HCEC 1CT (cell line): ENCODE measurements at regions not wholly inside any gene's neighbourhood (a gene's known extent, or its start where the extent isn't known, plus 50 kb on each side); places are given as distances from the start of the nearest gene placed in this dataset.

Experiments used
- DNase-seq: peaks from one replicate; pipeline ENCODE4 v3.0.0-alpha.2; 2017

DNA sequence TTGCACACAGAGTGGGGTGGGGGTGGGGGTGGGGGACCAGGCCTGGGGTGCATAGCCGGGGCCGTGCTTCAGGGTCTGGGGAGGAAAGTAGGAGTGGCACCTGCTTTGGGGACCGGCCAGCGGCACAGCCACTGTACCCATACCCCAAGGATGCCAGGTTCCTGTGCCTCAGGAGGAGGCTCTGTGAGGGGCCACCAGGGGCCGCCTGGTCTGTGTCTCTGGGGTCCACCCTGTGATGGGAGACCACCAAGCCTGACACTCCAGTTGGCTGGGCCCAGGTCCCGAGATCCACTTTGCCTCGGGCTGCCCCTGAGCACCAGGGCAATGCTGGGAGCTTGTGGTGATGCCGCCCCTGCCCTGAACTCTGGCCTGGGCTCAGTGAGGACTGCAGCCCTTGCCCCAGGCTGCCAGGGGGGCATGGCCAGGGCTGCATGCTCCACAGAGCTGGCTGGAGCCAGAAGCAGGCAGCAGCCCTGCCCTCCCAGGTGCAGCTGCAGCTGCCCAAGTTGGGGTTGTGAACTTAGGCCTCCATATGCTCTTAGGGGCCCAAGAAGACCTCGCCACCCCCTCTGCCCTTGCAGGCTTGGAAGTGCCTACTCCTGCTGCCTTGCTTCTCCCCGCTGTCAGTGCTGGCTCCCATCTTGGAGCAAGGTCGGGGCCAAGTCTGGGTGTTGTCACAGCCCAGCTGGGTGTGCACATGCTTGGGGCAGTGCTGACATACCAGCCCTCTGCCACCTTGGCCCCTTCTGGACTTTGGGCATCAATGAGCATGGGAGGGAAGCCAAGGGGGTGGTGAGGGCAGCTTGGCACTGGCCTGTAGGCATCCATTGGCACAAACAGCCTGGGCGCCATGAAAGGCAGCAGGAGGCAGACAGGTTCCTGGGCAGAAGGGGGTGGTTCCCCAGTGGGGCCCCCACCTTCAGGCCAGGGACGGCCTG lies 123.3 kb upstream of the THY1 start:
- no peak for DNase-seq

DNA sequence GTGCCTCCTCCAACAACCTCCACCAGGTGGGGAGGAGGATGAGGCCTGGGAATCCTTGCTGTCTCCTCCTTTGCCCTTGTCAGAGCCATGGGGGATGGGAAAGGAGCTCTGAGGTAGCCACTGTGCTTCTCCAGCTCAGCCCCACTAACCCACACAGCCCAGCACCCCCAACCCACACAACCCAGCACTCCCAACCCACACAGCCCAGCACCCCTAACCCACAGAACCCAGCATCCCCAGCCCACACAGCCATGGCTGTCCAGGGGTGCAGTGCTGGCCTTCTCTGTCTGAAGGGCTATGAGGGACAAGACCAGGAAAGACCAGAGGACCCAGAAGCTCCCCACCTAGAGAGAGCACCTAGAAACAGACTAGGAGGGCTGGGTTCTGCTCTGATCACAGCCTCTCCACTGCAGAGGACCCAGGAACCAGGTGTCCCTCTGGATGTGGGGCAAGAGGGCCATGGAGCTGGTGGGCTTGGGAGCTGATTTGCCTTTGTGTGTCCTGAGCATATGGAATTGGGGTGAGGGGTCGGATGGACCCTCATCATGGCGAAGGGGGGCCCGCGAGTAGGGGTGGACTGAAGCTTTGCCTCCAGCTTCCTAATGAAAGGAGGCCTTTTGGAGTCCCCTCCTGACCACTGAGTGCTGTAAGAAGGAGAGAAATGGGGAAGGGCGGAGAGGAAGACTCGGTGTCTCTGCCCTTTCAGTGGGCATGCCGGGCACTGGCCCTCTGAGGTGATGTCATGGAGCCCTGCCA lies 117.6 kb upstream of the THY1 start:
- no peak for DNase-seq

DNA sequence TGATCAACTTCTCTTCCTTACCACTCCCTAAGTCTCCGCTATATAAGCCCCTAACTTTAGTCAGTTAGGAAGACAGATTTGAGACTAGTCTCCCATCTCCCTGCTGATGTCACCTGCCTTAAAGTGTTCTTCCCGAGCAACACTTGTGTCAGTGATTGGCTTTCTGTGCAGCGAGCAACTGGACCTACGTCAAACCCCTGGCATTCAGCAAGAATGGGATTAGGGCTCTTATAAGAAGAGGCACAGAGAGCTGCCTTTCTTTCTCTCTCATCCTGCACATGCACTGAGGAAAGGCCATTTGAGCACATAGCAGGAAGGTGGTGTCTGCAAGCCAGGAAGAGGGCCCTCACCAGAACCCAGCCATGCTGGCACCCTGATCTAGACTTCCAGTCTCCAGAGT lies 116.6 kb upstream of the THY1 start:
- DNase-seq, result no peak

DNA sequence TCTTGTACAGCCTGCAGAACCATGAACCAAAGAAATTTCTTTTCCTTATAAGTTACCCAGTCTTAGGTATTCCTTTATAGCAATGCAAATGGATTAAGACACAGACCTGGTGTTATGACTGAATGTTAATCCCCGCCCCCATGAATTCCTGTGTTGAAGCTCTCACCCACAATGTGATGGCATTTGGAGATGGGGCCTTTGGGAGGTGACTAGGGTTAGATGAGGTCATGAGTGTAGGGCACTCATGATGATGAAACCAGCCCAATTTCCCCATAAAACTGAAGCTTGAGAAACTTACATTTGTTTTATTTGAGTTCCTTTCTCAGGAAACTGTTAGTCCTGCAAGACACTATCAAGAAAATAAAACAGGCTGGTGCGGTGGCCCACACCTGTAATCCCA lies 115.8 kb upstream of the THY1 start:
- DNase-seq, result no peak

DNA sequence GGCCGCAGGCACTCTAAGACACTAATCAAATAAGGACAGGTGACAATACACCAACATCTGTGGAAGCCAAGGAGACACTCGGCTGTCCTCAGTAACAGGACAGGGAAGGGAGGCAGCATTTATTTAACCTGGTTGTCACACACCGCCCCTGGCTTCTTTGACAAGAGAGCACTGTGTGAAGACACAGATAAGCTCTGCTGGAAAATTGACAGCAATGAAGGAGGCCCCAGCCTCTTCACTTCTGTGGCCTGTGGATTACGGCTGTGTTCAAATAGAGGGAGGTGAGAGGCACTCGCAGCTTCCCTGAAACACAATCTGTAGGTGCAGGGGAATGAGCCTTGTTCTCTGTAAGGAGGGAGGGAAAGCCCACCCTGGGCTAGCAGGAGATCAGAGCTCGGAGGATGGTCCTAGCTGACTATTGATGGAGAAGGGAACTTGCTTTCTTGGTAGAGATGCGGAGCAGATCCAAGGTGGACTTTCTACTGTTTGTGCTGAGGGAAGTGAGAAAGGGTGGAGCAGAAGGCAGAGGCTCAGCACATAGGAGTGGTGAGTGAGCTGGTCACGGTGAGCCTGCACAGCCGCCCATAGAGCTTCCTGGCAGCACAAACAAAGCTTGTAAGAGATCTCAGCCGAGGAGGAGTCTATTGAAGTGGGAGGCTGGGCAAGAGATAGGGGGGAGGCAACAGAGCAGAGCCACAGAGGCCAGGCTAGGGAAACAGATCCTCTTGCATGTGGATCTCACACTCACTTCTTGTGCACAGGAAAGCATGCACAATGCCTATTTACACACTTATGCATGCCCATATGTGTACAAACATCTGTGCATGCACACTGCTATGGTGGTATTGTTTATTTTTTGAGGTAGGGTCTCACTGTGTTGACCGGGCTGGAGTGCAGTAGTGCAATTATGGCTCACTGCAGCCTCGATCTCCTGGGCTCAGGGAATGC lies 114.6 kb upstream of the THY1 start:
- DNase-seq, result no peak

DNA sequence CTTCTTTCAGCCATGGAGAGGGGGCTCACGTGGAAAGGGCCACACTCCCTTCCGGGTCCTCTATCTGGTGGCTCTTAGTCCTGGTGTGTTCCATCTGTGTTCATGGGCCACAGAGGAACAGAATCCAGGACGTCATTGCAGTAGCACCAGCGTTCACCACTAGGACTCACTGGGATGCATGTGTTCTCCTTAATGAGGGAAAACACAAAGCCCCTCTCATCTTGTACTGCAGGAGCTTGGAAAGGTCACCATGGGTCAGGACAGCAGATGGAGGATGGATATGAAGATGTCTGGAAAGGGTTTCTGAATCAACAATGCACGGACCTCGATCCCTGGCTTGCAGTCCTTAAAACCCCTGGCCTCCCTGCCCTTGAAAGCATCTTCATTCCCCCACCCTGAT lies 113.8 kb upstream of the THY1 start:
- no peak for DNase-seq

DNA sequence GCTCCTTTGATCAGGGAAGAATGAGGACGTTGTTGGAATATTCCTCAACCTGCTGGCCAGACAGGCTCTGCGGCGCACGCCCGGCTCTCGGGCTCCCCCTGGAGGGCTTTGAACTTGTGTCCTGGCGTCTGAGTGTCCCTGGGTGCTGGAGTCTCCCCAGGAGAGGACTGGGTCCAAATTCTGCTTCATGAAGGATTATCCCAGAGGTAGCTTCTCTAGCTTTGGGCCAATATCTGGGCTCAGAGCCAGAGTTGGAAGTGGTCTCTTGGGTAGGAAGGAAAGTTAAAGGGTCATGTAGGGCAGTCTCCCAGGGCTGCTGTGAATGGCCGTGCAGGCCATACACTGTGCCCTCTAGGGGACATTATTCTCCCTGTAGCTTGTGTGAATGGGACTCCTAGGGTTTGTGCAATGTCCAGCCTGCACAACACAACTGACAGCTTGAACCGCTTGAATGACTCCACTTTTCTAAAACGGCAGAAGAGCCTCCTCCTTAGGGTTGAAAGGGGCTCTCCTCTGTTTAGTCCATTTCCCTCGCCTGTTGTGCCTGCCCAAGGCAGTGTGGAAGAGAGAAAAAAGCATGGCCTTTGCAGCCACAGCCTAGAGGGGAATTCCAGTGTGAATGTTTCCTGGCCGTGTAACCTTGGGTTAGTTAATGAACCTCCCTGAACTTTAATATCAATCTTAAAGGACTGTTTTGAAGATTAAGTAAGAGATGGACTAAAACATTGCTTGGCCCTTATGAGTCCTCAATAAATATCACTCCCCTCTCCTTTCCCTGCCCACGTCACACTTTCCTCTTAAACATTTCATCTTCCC lies 111.2 kb upstream of the THY1 start:
- peak; percentile 63 for DNase-seq

DNA sequence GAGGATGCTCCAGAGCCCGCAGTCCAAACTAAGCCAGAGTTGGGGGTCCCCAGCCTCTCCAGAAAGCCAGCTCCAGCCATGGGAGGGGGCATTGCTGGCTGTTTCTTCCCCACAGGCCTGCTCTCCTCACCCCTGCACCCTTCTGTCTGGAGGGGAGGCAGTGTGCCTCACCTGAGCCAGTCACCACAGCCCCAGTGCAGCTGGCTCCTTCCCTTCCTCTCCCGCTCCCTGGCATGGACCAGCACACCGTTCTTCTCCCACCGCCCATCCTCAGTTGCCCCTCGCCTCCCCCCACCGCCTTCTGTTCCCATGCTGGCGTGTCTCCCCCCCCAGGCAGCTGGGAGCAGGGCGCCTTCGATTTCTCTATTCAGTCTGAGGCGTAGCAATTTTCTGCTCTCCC lies 110.5 kb upstream of the THY1 start:
- no peak for DNase-seq

DNA sequence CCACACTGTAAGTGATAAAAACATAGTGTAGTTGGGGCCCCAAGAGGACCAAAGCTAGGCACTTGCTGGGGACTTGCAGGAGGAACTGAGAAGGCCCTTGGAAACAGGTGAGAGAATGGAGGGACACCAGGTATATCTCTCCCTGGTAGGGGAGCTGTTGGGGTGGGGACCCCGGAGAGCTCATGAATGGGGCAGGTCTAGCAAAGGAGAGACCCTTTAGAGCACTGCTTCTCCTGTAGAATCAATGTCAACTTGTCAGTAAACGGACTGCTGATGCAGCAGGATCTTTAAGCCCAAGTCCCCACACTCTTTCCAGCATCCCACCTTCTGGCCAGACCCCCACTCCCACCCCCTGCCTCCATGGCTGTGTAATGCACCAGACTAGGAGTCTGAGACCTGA lies 109.6 kb upstream of the THY1 start:
- DNase-seq, result no peak

DNA sequence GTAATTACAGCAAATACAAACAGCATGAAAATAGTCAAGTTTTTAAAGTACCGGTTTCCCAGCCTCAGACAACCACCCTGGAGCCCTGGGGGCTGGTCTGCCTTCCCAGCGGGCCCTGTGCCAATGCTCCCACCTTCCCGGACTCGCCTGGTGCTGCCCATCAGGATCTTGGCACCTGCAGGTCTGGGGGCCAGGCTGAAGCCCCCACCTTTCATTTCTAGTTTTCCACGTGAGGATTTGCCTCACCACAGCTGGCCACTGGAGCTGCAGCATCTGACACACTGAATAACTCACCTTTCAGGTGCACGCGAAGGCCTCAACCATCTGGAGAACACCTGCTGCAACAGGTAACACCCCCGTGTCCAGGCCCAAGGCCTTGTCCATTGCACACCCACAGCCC lies 108.7 kb upstream of the THY1 start:
- DNase-seq, result no peak

DNA sequence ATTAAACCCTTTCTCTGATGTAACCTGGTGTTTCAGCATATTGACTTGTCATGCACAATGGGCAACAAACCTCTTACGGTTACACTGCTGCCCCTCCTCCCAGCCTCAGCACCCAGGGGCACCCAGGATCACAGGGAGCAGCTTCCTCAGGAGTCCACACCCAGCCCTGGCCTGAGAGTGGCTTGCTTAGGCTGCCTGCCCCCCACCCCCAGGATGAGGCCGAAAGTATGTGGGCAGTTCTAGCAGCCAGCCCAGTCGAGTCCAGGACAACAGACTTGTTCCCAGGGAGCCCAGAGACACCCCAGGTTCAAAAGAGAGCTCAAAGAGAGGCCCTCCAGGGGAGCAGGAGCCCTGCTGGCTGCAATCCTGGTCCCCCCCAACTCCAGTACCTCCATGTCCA lies 108.1 kb upstream of the THY1 start:
- DNase-seq, result no peak

DNA sequence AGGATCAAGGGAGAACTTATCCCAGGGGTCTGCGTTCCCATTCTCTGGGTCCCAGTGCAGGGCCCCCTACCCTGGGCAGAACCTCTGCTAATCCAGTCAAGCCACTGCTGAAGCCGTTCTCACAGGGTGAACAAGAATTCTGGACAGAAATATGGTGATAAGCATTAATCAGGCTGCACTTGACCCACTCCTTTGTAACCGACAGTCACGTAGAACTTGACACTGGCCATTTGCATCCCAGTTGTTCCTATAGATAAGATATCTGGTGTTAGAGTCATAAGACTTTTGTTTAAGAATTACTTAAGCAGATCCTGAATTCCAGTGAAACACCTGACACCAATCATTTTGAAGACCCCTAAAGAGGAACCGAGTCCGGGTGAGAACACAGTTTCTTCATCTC lies 107.5 kb upstream of the THY1 start:
- no peak for DNase-seq

DNA sequence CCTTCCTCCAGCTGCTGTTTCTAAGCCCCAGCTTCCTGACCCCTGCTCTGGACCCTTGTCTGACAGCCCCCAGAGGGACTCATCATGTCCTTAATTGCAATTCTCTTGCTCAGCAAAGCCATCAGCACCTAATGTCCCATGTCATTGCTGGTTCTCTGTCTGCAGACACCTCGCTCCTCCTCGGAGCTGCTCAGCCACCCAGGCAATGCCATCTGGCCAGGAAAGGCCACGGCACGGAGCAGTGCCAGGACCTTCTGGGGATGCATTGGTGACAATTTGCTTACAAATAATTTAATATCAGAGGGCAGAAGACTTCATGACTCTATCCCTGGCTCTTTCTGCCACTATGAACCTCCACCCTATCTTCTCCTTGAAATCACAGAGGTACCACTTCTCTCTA lies 107.0 kb upstream of the THY1 start:
- DNase-seq, result no peak

DNA sequence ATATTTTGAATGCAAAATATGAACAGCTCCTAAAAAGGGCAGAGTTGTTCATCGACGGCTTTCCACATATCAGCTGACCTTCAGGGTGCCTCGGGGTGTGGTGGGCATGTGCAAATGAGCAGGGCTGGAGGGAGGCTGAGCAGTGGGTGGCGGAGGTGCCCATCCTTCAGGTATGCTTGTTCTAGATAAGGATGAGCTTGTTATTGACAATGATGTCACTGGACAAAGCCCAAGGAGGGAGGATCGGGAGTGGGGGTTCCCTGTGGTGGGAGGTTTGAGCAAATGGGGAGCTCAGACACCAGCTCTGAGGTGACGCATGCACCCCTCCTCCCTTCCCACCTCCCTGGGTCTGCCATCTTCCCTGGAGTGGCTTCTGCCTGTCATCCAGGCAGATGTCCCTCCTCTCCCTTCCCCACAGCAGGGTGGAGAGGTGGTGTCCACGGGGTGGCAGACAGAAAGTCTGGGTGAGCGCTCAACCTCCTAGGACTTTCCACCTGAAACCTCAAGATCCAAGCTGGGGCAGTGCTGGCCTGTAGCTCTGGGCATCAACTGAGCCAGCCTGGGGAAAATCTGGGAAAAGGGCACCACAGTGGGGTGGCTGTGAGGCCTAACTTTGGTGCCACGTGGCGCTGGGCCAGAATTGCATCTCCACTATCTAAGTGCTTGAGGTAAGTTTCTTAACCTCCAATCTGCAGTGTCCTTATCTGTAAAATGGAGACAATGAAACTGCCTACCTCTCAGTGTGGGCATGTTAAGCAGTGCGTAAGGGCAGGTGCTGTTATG lies 106.3 kb upstream of the THY1 start:
- no peak for DNase-seq

DNA sequence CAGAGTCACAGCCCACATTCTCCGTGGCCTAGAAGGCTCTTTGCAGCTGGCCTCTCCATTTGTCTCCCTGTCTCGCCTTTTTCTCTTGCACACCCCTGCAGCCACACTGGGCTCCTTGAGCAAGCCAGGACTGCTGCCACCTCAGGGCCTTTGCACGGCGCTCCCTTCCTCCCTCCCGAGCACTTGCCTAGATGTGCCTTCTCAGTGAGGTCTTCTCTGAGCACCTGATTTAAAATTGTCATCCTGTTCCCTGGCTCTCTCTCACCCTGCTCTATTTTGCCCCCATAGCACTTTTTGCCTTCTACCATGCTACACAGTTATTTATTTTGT lies 102.9 kb upstream of the THY1 start:
- no peak for DNase-seq

DNA sequence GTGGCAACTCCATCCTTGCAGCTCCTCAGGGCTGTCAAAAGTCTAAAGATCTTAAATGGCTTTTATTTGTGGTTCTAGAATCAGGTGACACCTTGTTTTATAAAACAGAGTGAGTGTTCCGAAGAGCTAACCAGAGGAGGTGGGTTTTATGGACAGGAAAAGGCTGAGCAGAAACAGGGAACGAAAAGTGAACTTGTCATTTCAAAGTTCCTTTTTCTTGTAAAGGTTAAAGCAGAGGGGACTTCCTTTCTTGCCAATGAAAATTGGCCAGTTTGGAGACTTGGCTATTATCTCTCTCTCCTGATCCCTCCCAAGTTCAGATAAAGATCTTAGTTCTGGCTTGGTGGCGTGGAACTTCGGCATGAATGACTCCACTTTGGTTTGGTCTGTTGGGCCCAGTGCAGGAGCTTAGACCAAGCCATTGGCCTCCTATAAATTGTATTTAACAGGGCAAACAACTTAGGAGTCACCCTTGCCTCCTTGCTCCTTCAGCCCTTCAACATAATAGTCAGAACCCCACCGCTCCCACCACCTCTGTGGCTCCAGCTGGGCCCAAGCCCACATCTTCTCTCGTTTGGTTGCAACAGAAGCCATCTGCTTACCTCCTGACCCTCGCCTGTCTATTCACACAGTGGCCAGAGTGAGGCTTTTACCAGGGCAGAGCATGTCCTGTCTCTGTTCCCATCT lies 102.4 kb upstream of the THY1 start:
- no peak for DNase-seq

DNA sequence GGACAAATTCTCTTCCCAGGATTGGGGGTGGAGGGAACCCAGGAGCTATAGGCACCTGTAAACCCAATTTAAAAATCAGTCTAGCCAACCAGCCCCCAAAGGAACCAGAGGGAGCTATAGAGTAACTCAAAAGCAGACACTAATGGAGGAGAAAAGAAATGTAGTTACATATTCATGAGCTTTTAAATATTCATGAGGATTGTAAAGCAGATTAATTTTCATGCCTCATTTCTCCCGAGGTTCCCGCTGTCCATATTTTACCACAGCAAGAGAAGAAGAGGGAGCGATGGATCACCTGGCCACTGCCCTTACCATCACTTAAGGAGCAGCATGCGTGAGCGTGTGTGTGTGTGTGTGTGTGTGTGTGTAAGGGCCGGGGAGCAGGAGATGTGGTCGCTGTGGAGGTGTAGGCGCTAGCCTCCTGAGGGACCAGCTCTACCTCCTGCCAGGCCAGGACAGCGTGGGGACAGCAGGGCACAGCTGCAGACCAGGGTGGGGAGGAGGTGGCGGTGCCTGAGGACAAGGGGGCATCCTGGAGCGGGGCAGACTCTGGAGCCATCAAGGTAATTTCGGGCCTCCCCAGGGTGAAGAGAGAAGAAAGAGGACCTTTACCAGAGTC lies 100.7 kb upstream of the THY1 start:
- DNase-seq, result no peak

DNA sequence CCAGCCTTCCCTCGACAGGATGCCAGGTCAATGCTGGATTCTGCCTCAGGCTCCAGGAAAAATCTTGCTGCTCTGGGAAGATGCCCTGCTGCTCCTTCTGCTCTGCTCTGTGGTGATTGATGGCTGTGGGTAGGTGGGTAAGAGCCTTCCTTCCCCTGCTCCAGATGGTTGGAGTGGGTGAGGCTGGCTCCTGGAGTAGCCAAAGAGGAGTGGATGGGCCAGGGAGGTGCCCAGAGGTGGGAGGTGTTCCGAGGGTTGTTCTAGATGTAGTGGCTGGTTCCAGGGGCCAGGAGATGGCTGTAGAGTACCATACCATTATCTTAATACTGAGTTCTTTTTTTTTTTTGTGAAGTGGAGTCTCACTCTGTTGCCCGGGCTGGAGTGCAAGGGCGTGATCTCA lies 99.6 kb upstream of the THY1 start:
- DNase-seq, result no peak

DNA sequence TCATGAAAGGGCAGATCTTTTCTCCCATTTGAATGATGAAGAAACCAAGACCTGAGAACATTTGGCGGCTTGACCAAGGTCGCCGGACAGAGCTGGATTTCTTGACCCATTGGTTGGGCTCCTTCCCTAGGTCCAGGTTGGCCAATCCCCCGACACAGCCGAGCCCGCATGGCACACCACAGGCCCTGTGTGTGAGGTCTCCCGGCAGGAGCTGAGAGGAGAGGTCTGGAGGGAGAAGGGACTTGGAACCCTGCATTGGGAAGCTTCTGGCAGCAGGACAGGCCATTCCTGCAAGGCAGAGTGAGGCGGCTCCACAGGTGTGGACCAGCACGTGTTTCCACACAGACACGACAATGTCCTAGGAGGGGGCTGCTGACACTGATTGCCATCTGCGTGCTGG lies 98.6 kb upstream of the THY1 start:
- no peak for DNase-seq

DNA sequence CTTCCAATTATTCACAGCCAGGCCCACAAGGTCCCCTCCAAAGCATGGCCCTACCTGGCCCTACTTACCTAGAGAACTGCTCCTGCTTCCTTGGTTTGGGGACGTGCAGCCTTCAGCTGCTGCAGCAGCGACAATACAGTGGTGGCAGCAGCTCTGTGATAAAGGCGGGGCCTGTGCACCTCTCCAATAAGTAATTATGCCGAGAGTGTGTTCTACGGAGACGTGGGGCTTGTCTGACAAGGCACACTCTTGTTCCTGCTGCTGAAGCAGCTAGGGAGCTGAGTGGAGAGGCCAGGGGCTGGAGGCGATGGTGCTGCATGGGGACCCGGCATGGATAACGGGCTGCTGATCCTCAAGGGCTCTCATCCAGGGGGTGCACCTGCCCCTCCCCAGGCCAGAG lies 98.0 kb upstream of the THY1 start:
- no peak for DNase-seq

DNA sequence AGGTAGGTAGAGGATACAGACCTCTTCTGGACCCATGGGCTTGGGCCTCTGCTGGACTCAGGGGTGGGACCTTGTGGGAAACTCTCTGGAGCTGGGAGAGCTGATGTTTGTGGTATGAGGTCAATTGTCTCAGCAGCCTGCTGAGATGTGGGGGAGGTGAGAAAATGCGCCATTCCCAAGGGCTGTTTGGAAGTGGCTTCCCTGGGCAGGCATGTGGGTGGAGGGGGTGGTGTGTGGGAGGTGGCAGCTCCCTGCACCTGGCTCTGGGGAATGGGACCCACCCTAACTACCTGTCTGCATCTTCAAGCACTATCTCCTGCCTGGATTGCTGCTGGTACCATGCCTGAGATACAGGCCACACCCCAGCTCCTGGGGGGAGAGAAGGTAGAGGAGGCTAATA lies 97.4 kb upstream of the THY1 start:
- DNase-seq, result no peak
